HG03135 (cell line): ENCODE measurements at regions not wholly inside any gene's neighbourhood (a gene's known extent, or its start where the extent isn't known, plus 50 kb on each side); places are given as distances from the start of the nearest gene placed in this dataset.

Experiments
- ATAC-seq: cut with Tn5 transposase; IDR thresholded peaks from one replicate; pipeline ENCODE4 v1.9.1; 2021; ENCODE audit warnings: mild to moderate bottlenecking, moderate library complexity; ENCODE audit not compliant: unreplicated experiment

DNA sequence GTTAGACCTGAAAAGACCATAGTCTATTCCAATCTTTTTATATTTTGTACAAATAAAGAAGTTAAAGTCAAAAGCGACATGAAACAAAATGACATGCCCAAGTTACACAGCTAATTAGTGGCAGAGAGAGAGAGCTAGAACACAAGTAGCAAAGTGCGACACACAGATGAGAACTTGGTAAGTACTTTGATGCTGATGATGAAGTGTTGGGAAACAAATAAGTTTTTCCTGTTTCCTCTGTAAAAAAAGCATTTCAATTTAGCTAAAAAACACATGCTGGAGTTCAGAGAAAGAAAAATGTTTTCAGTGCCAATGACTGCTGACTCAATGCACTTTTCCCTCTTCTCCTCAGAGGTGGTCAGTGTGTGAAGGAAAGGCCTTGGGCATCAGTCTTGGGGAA lies 226.9 kb downstream of the PAX3 start:
- ATAC-seq, result no peak

DNA sequence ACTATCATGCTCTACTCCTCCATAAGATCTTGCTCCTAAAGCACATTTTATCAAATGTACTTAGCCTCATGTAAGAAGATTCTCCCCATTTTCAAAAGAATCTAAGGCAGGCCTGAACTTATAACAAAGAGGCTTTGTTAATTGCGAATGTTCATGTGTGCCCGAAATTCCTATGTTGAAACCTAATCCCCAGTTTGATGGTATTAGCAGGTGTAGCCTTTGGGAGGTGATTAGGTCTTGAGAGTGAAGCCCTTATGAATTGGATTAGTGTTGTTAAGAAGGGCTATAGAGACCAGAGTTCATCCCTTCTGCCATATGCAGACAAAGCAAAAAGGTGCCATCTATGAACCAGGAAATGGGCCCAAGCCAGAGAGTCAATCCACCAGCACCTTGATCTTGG lies 234.5 kb downstream of the PAX3 start:
- ATAC-seq, result no peak

DNA sequence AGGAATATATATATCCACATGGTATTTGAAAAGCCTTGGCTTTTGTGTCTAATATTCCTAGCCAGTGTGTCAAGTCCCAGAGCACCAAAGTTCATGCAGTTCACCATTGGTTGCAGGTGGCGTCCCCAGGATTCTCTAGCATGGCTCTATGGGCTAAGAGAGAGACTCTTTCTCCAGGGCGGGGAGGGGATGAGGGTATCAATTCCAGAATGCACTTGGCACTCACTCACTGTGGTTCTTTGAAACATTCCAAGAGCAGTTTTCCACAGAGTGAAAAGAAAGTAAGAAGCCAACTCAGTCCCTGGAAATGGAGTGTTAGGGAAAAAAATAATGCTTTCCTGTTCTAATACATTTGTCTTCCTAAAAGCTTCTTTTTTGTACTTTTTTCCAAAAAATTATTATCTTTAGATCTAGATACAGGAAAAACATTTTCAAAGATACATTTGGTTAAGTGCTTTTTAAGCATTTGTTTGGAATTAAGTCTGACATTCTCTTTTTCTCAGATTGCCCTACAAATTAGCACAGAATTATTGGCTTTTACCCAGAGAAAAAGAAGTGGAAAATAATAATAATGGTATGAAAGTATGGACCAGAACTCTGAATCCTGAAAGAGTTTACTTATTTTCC lies 239.9 kb downstream of the PAX3 start:
- ATAC-seq, result no peak

DNA sequence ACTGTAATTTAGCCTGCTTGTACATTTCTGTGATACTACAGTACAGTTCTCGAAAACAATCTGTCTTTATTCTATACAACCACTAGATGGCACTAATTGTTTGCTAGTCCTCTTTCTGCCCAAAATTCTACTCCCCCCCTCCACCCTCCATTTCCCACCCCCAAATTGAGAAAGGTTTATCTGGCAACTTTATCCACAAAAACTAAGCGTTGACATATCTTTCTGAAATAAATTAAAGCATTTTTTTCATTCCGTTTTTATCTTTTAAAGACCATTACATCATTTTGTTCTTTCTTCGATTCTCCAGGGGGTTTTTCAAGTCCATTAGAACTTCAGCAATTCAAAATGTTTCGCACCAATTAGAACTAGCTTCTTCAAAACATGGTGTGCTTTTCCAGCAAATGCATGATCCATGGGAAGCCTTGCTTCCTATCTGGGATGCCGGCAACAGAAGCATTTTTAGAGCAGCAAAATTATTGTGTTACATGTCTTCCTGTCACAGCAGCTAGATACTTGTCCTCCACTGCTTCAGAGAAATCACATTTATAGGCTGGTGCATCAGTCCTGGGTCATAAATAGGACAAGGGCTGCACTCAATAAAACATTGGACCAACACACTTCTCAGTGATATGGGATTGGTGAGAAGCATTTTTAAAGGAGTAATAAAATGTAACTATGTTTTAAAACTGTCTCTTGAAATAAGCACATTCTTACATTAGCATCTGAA lies 241.3 kb downstream of the PAX3 start:
- ATAC-seq, result no peak

DNA sequence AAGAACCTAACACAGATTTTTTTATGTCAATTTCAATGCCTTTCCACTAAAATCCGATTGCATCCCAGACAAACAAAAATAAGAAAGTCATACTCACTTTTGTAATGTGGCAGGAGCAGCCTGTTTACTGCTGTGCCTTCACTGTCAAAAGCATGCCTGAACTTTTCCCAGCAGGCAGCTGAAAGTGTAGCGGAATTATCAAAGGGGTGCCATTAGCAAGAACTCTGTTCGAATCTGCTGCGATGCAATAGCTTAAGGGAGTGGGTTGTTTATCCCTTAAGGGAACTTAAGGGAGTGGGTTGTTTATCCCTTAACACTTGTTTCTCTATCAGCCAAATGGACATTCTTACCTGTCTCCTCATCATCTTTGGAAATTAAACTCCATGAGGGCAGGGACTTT lies 243.5 kb downstream of the PAX3 start:
- ATAC-seq, result no peak

DNA sequence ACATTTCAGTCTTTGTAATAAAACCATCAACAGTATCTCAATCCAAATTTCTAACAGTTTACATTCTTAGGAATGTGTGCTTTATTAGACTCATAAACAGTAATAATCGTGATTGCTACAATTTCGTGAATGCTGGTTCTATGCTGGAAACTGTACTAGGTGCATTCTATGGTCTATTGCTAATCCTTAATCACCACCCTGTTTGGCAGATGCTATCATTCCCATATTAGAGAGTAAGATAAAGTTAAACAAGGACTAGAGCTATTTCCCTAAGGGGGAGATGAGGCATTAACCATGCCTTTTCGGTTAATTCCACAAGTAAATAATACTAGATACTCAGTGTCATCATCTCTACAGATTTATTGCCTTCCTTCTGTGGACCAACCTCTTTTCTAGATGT lies 244.0 kb downstream of the PAX3 start:
- ATAC-seq, result no peak

DNA sequence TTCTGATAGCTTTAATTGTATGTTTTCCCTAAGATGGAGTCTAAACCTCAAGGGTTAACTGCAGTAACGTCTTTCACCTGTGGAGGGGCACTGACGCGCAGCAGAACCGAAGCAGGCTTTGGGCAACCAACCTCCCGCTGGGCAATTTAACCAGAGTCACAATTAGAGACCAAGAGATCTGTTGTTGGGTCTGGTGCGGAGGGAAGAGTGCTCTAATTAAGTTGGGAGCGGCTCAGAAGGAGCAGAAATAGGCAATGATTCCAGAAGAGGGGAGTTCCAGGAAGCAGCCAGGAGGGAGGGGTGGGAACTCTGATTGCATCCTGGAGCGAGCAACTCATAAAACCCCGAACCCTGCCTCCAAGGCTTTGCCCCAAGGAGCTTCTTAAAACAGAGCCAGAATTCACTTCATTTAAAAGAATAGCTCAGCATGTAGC lies 245.8 kb downstream of the PAX3 start:
- ATAC-seq, result peak; percentile 58

DNA sequence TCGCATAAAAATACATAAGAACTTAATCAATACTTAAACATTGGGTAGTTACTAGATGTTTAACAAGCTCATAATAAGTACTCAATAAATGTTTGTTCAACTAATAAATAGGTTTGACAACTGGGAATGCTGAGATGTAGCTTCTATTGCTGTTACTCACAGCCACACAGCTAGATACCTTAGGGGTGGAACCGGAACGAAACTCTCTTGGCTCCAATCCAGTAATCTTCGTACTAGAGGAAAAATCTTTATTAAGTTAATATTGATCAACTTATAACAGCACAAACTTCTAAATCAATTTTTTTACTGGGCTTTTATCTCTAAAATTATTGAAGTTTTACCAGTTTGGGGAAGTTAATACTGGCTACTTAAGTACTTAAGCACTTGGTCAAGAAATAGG lies 247.8 kb downstream of the PAX3 start:
- ATAC-seq, result no peak

DNA sequence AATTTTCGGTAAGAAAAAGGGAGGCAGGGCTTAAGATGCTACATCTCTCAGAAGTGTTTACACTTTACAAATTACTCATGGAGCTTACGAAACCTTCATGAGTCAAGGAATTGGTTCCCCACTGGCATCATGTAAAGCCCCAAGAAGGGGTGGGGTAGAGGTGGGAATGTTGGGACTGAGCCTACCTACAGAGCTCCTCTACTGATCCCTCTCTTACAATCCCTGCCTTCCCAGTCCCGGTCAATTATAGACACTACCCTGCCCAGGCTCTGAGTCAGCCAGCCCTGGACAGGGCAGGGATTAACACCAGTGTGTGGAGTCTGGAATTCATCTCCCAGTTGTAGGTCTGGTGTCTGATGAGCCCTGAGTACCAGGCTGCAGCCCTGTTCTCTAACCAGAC lies 248.9 kb downstream of the PAX3 start:
- ATAC-seq, result no peak

DNA sequence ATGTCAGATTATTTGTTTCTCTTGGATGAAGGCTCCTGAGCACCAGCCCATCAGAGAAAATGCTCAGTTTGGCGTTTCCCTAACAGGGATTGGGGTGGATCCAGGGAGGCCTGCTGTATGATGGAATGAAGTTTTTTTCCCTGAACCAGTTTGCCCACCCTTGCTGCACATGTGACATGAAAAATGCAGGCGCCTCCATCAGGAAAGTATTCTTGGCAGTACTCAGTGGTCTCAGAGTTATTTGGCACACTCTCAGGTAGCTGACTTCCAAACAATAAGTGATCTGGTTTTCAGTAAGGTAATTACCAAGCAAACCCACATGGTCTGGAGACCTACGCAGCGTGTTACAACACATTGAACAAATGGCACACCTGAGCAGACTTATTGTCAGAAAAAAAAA lies 254.9 kb downstream of the PAX3 start:
- ATAC-seq, result no peak

DNA sequence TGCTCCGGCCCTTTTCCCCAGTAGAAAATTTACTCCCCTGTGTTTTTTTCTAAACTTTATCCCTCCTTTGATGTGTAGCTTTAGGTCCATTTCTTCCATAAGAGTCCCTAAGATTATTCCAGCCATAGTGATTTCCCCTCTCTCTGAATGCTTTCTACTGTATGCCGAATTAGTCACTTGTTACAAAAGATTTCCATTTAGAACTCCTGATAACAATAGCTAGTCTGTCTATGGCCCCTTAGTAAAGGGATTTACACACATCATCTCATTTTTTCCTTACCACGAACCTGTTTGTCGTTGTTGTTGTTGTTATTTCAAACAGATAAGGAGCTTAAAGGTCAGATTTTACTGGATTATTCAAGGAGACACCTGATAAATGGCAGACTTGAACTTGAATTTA lies 256.1 kb downstream of the PAX3 start:
- no peak for ATAC-seq

DNA sequence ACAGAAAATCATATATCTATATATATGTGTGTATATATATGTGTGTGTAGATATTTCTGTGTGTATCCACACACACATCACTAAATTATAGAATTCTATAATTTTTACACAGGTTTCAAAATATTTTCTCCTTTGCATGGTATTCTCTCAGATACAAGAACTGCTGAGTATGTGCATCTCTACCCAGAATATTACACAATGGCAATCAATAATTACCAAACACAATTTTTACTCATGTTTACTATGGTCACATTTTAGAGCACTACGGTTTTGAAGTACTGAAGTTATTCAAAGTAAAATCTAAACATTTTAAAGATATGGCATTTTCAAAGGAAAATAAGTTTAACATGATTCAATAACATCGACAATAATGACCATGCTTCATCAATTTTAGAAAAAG lies 258.5 kb downstream of the PAX3 start:
- ATAC-seq, result no peak

DNA sequence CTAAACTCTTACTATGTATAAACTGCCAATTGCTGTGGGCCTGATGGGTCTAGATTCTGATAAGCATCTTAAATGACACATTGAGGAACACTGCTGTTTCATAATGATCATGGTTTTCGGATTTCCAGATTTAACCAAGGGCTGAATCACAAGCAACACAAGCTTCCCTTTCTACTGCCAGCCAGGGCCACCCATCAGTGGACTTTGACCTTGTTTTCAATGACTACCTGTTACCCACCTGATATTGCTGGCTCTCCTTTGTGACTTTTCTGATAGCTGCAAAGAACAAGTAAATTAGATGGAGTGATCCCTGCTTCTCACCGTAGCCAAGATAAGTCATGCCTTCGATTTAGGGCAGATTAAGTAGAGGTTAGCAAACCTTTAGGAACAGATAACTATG lies 259.0 kb downstream of the PAX3 start:
- no peak for ATAC-seq

DNA sequence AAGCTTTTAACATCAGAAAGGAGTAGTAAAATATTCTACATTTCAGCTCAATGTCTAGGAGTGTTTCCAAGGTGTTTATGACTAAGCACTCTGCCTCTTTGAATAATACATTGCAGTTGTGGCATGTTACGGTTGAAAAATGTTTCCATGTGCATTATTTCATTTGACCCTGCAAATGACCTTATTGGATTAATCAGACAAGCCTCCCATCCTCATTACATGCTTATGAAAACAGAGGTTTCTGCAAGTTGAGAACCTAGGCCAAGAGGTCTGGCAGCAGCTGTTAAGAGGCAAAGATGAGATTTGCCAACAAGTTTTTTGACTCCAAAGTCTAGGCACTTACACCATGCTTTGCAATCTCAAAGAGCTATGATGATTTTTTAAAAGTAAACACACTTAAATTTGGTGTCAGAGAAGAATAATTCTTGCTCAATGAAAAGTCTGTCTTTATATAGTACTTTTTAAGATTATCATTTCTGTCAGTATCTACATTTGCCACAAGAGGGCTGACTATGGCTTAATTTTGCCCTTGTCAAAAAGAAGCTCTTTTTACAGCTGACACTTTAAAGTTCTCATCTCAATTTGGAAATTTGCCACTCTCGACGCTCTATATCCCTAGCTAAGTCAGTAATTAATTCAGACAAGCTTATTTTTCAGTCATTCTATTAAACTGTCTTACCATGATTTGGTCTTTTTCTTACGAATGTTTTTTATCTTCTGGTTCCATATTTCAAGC lies 260.6 kb downstream of the PAX3 start:
- no peak for ATAC-seq

DNA sequence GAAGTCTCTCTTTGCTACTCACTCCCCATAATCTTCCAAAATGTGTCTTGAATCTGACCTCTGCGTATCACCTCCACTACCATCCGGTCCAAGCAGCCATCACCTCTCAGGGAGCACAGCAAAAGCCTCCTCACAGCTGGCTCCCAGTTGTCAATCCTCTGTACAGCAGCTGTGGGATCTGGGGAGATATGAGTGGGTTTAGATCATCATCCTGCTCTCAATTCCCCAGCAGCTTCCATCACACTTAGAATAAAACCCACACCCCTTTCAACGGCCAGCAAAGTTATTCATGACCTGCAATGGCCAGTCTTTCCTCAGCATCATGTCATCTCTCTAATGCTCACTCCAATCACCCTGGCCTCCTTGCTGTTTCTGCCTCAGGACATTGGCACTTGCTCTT lies 261.6 kb downstream of the PAX3 start:
- ATAC-seq, result no peak

DNA sequence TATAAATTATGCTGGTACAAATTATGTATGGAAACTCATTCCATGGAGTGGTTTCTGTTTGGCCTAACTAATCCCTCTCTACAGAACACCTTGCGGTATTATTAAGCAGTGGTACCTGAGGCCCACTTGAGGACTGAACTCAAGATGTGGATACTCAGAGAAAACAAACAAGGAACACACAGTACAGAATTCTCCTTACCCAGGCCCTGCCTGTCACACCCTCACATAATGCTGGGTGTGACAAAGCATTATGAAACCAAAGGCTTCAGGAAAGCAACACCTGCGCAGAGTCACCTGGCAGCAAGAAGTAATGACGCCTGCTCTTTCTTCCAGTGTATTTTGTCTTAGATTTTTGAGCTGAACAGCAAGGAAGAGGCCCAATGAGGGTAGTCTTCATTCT lies 264.7 kb downstream of the PAX3 start:
- no peak for ATAC-seq

DNA sequence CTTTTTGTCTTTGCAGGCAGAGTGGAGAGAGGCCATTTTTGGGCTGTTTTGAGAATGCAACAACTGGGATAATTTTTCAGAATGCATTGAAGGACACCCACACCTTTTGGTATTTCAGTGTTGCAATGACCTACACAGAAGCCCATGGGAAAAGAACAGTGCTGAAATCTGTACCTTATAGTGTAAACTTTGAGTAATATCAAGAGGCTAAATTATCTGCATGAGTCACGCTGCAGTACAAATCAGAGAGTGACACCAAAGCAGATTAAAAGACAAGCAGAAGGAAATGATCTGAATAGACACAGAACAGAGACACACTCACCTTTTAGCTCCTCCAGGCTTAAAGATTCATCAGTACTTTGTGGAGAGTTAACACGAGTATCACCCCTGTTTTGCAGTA lies 265.3 kb downstream of the PAX3 start:
- ATAC-seq, result no peak

DNA sequence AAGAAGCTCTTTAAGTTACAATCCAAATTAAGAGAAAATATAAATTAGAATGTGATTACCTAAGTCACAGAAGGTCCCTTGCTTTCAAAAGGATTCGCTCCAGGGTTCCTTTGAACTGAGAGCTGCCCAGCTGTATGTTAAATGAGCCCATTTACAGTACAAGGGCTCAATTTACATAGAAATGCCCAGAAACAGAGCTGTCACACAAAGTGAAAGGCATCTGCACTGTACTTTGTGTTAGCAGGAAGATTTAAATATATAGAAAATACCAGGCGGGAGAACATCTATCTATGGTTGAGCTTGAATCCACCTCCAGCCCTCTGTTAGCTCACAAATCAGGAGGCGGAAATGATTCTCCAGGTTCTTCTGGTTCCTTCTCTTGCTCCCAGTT lies 272.9 kb downstream of the PAX3 start:
- no peak for ATAC-seq

DNA sequence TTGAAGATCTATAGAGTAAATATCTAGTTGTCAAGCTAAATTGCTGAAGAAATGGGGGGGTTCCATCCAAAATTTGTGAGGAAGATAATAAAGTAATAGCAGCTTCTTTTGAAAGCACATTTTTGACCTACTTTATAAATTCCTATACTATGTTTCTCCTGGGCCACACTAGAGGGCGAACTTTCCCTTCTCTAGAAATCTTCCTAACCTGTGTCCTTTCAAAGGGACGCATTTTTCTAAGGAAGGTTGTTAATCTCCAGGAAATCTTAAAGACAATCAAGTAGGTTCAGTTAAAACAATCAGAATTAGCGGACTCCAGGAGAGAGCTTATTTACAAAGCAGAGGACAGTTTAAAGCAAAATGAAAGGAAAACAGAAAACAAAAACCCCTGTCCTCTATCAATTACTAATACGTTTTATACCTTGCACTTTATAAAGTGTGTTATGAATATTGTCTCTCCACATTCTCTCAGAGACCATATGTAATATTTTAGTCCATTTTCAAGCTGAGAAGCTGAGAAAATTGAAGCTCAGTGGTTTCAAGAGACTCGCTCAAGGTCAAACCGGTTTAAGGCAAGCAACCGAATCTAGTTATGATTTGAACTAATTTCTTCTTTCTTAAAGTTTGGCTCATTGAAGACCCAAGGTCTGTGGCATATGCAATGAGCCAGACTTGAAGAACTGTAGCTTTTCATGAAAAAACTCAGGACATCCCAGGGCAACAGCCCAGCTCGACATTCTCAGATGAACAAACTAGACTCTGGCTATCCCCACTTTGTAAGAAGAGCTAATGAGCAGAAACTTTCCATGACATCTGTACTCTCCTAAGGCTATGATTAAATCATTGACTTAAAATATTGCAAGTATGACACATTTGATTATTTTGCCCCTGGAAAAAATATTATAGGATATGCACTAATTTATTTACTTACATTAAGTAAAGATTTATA lies 273.6 kb downstream of the PAX3 start:
- no peak for ATAC-seq

DNA sequence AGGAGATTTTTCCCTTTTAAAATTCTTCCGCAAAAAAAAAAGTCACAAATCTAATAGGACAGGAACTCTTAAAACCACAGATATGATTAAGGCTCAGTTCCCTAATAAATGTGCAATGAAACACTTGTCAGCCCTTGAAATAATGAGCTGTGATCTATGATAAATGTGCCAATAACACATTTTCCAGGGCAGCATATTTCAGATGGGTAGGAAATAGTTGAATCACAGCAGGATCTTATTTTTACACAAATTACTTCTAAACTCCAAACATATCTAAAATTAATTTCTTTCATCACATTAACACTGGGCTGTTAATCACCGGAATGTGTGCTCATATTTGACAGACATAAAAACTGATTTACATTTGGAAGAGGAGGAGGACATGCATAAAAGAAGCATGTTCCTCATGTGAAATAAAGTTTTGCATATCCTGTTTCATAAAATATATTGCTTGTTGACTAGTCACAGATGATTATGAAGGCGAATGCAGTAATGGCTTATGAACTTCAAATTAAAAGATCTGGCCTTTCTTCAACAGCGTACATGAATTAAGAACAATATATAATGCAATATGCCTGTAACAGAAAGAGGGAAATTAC lies 281.4 kb downstream of the PAX3 start:
- no peak for ATAC-seq

DNA sequence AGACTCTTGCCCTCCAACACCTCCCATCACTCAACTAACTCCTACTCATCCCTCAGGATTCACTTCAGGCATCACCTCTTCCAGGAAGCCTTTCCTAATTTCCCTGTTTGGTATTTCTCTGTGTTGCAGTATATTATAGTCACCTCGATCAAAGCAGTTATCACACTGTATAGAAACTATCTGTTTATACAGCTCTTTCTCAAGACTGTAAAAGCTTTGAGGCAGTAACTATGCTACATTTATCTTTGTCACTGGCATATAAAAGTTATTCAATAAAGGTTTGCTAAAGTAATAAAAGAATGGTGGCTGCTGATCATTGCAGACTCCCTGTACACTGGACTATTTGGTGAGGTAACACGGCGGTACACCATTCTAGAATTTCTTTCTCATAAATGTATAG lies 284.9 kb downstream of the PAX3 start:
- no peak for ATAC-seq
